RWPE2 (cell line): ENCODE measurements at regions not wholly inside any gene's neighbourhood (a gene's known extent, or its start where the extent isn't known, plus 50 kb on each side); places are given as distances from the start of the nearest gene placed in this dataset.
"Not testable (repeated sequence)": the region's sequence is repeated elsewhere in the genome, so short reads cannot be mapped to it uniquely, and the experiment has no call there.

Experiments
- ATAC-seq: fragments of 200-7000 bp; cut with Tn5 transposase; 3 replicates; pipeline ENCODE4 v1.9.1; 2021; ENCODE audit warnings: low read depth
- DNase-seq: peaks from one replicate; pipeline ENCODE4 v3.0.0-alpha.2; 2020; ENCODE audit warnings: low spot score
- H3K27ac ChIP-seq: fragments of 450-650 bp; 2 replicates; pipeline ENCODE4 v1.5.1; 2017; ENCODE audit warnings: mild to moderate bottlenecking; ENCODE audit not compliant: poor library complexity, severe bottlenecking
- H3K27me3 ChIP-seq: fragments of 250-450 bp; sonication (Bioruptor Pico); 2 replicates; pipeline ENCODE4 v1.5.1; 2021; ENCODE audit warnings: mild to moderate bottlenecking, moderate library complexity; ENCODE audit not compliant: insufficient read depth, poor library complexity, severe bottlenecking
- H3K36me3 ChIP-seq: fragments of 250-450 bp; sonication (Bioruptor Pico); 2 replicates; pipeline ENCODE4 v1.5.1; 2020; ENCODE audit warnings: low read depth, mild to moderate bottlenecking, moderate library complexity
- H3K4me1 ChIP-seq: fragments of 250-450 bp; sonication (Bioruptor Pico); 2 replicates; pipeline ENCODE4 v1.5.1; 2021; ENCODE audit warnings: mild to moderate bottlenecking, moderate library complexity; ENCODE audit not compliant: insufficient read depth, poor library complexity, severe bottlenecking
- H3K4me3 ChIP-seq: fragments of 250-450 bp; sonication (Bioruptor Pico); 2 replicates; pipeline ENCODE4 v1.5.1; 2021; ENCODE audit warnings: mild to moderate bottlenecking, moderate library complexity; ENCODE audit not compliant: severe bottlenecking
- H3K9me3 ChIP-seq: fragments of 250-450 bp; sonication (Bioruptor Pico); 2 replicates; pipeline ENCODE4 v1.5.1; 2021; ENCODE audit warnings: mild to moderate bottlenecking, moderate library complexity; ENCODE audit not compliant: severe bottlenecking
- TF ChIP-seq, protein P1 (sequence below): fragments of 450-650 bp; IDR thresholded peaks from one replicate; pipeline ENCODE4 v1.5.1; 2017; ENCODE audit warnings: mild to moderate bottlenecking, moderate library complexity; ENCODE audit not compliant: poor library complexity, severe bottlenecking

DNA sequence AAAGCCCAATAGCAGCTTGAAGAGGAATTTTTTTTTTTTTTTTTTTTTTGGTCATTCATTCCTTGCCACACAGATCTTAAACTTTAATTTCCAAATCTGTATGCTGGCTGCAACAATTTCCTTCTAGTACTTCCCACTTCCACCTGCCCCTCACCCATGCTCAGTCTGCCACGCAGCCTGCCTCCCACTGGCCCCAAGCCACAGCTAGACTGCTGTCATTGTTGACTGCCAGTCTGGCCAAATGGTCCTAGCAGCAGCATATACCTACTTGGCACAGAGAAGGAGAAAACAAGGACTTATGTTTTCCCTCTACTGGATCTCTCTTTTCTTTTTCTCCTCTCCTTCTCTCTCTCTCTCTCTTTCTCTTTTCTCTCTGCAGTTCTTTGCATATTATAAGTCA lies 118.3 kb upstream of the HEY2 start:
- no peaks in the 10 kb centered on the region for H3K27me3 ChIP-seq
- H3K36me3 ChIP-seq = no peaks in the 10 kb centered on the region
- TF ChIP-seq, protein P1, sequence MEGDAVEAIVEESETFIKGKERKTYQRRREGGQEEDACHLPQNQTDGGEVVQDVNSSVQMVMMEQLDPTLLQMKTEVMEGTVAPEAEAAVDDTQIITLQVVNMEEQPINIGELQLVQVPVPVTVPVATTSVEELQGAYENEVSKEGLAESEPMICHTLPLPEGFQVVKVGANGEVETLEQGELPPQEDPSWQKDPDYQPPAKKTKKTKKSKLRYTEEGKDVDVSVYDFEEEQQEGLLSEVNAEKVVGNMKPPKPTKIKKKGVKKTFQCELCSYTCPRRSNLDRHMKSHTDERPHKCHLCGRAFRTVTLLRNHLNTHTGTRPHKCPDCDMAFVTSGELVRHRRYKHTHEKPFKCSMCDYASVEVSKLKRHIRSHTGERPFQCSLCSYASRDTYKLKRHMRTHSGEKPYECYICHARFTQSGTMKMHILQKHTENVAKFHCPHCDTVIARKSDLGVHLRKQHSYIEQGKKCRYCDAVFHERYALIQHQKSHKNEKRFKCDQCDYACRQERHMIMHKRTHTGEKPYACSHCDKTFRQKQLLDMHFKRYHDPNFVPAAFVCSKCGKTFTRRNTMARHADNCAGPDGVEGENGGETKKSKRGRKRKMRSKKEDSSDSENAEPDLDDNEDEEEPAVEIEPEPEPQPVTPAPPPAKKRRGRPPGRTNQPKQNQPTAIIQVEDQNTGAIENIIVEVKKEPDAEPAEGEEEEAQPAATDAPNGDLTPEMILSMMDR = no peak
- no peak overlapping the region for H3K4me3 ChIP-seq
- ATAC-seq (no peak), DNase-seq (no peak)
- H3K27ac ChIP-seq = no peak overlapping the region
- H3K9me3 ChIP-seq = no peaks in the 10 kb centered on the region
- H3K4me1 ChIP-seq = no peaks in the 10 kb centered on the region

DNA sequence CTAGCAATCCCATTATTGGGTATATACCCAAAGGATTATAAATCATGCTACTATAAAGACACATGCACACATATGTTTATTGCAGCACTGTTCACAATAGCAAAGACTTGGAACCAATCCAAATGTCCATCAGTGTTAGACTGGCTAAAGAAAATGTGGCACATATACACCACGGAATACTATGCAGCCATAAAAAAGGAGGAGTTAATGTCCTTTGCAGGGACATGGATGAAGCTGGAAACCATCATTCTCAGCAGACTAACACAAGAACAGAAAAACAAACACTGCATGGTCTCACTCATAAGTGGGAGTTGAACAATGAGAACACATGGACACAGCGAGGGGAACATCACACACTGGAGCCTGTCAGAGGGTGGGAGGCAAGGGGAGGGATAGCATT lies 113.4 kb upstream of the HEY2 start:
- H3K4me3 ChIP-seq, H3K36me3 ChIP-seq, ATAC-seq, DNase-seq, H3K27ac ChIP-seq, H3K4me1 ChIP-seq, H3K9me3 ChIP-seq, H3K27me3 ChIP-seq: not testable (repeated sequence)

DNA sequence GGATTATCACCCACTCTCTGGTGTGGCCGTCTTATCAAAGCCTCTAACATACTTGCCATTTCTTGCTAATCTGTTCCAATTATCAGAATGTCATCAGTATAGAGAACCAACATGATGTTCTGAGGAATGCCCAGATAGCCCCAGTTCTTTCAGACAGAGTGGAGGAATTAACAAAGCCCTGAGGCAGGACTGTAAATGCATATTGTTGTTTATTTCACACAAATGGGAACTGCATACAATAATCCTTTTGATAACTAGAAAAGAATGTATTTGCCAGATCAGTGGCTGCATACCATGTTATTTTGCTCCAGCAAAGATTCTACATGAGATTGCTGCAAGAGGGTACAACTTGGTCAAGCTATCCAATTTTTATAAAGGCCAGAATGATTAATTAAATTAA lies 112.8 kb upstream of the HEY2 start:
- Histone ChIP-seq H3K4me3 (no peak overlapping the region), H3K4me1 (no peaks in the 10 kb centered on the region), H3K27ac (no peak overlapping the region), H3K27me3 (no peaks in the 10 kb centered on the region), H3K36me3 (no peaks in the 10 kb centered on the region), H3K9me3 (no peaks in the 10 kb centered on the region)
- ATAC-seq (no peak), DNase-seq (no peak)
- TF ChIP-seq, protein P1 = no peak

DNA sequence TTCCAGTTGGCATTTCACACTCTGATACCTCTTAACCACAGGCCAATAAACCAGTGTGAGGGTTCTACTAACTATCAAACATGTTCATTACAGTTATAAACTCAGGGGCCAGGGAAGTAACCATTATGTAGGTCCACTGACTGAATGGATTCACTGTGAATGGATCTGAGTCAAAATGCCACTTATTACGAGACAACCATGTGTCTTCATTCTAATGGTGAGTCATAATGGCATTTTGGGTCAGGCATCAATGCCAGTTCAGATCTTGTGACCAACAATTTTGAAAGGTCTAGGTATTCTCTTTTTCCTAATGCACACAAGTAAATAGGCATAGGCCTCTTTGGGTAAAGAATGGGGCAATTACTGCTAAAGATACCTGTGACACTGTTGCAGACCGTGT lies 112.2 kb upstream of the HEY2 start:
- ATAC-seq (no peak), DNase-seq (no peak)
- TF ChIP-seq, protein P1 = no peak
- Histone ChIP-seq H3K4me1 (no peaks in the 10 kb centered on the region), H3K27me3 (no peaks in the 10 kb centered on the region), H3K9me3 (no peaks in the 10 kb centered on the region), H3K36me3 (no peaks in the 10 kb centered on the region), H3K4me3 (no peak overlapping the region), H3K27ac (no peak overlapping the region)

DNA sequence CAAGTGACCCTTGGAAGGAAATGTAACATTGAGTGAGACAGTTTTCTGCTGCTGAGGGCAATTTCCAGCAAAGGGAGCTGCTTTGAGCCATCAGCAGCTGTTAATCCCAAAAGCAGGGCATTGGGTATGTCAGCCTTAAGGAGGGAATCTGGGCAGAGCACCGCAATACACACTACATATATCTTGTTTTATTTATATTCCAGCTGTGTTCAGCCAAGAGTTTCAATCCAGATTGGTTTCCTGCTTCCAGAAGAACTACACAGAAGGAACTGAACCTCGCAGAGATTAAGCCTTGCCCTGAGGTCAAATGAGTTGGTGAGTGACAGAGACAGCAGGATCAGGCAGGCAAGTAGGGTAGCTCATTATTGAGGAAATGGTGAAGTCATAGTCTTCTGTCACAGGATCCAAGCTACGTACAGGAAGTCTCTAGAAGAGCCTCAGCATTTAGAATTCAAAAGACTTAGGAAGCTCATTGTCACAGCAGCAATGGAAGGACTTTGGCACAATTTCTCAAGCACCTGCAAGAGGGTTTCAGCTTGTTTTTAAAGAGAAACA lies 109.9 kb upstream of the HEY2 start:
- no peak overlapping the region for H3K4me3 ChIP-seq
- ATAC-seq = no peak
- H3K4me1 ChIP-seq = no peaks in the 10 kb centered on the region
- no peaks in the 10 kb centered on the region for H3K27me3 ChIP-seq
- TF ChIP-seq, protein P1 = no peak
- no peaks in the 10 kb centered on the region for H3K36me3 ChIP-seq
- no peak for DNase-seq
- no peak overlapping the region for H3K27ac ChIP-seq
- H3K9me3 ChIP-seq = no peaks in the 10 kb centered on the region
